DOHH2 (cell line): ENCODE measurements at regions not wholly inside any gene's neighbourhood (a gene's known extent, or its start where the extent isn't known, plus 50 kb on each side); places are given as distances from the start of the nearest gene placed in this dataset.

Source experiments
- H3F3A ChIP-seq: fragments of 200-600 bp; sonication (generic), shearing (Covaris generic); 2 replicates; pipeline ENCODE4 v1.6.0; 2016; ENCODE audit warnings: antibody characterized with exemption, mild to moderate bottlenecking; ENCODE audit not compliant: control insufficient read depth, insufficient read depth
- H3K27ac ChIP-seq: fragments of 200-600 bp; sonication (generic); 2 replicates; pipeline ENCODE4 v1.5.1; 2014; ENCODE audit warnings: low read depth, mild to moderate bottlenecking, low read length, moderate library complexity
- H3K27me3 ChIP-seq: fragments of 200-600 bp; sonication (generic); 2 replicates; pipeline ENCODE4 v1.6.1; 2014; ENCODE audit warnings: mild to moderate bottlenecking, low read length, mixed read lengths; ENCODE audit not compliant: control insufficient read depth
- H3K36me3 ChIP-seq: fragments of 200-600 bp; sonication (generic); 2 replicates; pipeline ENCODE4 v1.6.1; 2014; ENCODE audit warnings: mild to moderate bottlenecking, low read length, moderate library complexity, mixed read lengths; ENCODE audit not compliant: control insufficient read depth
- H3K4me1 ChIP-seq: fragments of 200-600 bp; sonication (generic); 2 replicates; pipeline ENCODE4 v1.6.1; 2014; ENCODE audit warnings: mild to moderate bottlenecking, low read length, mixed read lengths; ENCODE audit not compliant: control insufficient read depth
- H3K4me2 ChIP-seq: fragments of 200-600 bp; sonication (generic); 2 replicates; pipeline ENCODE4 v1.6.0; 2014; ENCODE audit warnings: mild to moderate bottlenecking, low read length, moderate library complexity
- H3K4me3 ChIP-seq: fragments of 200-600 bp; sonication (generic); 2 replicates; pipeline ENCODE4 v1.5.1; 2014; ENCODE audit warnings: mild to moderate bottlenecking, low read length, mixed read lengths
- H3K79me2 ChIP-seq: fragments of 200-600 bp; sonication (generic); 2 replicates; pipeline ENCODE4 v1.6.1; 2014; ENCODE audit warnings: mild to moderate bottlenecking, low read length, mixed read lengths; ENCODE audit not compliant: control insufficient read depth
- H3K9me2 ChIP-seq: fragments of 200-600 bp; sonication (generic); replicated peaks from 2 replicates; pipeline ENCODE4 v1.6.1; 2014; ENCODE audit warnings: mild to moderate bottlenecking, low read length, mixed read lengths; ENCODE audit not compliant: control insufficient read depth
- H3K9me3 ChIP-seq: fragments of 200-600 bp; sonication (generic); 2 replicates; pipeline ENCODE4 v1.6.1; 2014; ENCODE audit warnings: antibody characterized with exemption, low read length, mixed read lengths; ENCODE audit not compliant: control insufficient read depth, insufficient read depth
- H4K20me1 ChIP-seq: fragments of 200-600 bp; sonication (generic); 2 replicates; pipeline ENCODE4 v1.6.0; 2014; ENCODE audit warnings: low read depth, mild to moderate bottlenecking, antibody characterized with exemption, low read length, moderate library complexity; ENCODE audit not compliant: control insufficient read depth, insufficient read depth
- EZH2phosphoT487 ChIP-seq: fragments of 200-600 bp; sonication (generic); IDR thresholded peaks from 2 replicates; pipeline ENCODE4 v1.6.1; 2017; ENCODE audit warnings: borderline replicate concordance, mild to moderate bottlenecking, antibody characterized with exemption, low read length, moderate library complexity, mixed read lengths
- TF ChIP-seq, protein P1 (sequence below): fragments of 200-600 bp; sonication (generic); IDR thresholded peaks from one replicate; pipeline ENCODE4 v1.5.1; 2014; ENCODE audit warnings: antibody characterized with exemption, mild to moderate bottlenecking, low read depth, low read length; ENCODE audit not compliant: poor library complexity, severe bottlenecking

GRCh38 chr2:226396541-226396940, 403.1 kb downstream of the IRS1 start:
- Histone ChIP-seq H3K27me3 (no peaks in the 10 kb centered on the region), H3K27ac (no peak overlapping the region), H3K9me3 (no peaks in the 10 kb centered on the region), H3K4me3 (no peak overlapping the region), H4K20me1 (no peaks in the 10 kb centered on the region), H3K79me2 (no peaks in the 10 kb centered on the region), H3K9me2 (no peaks in the 10 kb centered on the region; the same call in 1 of the 2 replicates), H3K4me2 (no peak overlapping the region), H3K36me3 (no peaks in the 10 kb centered on the region), H3K4me1 (no peaks in the 10 kb centered on the region), H3F3A (no peaks in the 10 kb centered on the region)
- TF ChIP-seq EZH2phosphoT487 = no peak
- TF ChIP-seq, protein P1, sequence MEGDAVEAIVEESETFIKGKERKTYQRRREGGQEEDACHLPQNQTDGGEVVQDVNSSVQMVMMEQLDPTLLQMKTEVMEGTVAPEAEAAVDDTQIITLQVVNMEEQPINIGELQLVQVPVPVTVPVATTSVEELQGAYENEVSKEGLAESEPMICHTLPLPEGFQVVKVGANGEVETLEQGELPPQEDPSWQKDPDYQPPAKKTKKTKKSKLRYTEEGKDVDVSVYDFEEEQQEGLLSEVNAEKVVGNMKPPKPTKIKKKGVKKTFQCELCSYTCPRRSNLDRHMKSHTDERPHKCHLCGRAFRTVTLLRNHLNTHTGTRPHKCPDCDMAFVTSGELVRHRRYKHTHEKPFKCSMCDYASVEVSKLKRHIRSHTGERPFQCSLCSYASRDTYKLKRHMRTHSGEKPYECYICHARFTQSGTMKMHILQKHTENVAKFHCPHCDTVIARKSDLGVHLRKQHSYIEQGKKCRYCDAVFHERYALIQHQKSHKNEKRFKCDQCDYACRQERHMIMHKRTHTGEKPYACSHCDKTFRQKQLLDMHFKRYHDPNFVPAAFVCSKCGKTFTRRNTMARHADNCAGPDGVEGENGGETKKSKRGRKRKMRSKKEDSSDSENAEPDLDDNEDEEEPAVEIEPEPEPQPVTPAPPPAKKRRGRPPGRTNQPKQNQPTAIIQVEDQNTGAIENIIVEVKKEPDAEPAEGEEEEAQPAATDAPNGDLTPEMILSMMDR = no peak

DNA sequence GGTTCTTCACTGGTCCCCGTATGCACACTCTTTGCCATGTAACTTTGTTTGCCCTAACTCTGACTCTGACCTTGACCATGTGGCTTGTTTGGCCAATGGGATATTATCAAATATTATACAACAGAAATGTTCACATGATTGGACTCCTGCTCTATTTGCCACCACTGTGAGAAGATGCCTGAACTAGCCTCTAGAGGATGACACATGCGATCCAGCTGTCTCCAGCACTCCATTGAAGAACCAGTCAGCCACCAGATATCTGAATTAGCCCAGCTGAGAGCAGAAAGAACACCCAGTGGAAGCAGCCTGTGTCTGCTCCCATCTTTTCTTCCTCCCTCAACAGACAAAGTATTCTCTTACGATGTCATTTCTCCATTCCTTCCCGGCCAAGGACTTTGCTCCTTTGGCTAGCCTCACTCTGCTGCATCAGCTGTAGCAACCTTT, 412.1 kb downstream of the IRS1 start:
- H3K36me3 ChIP-seq = no peaks in the 10 kb centered on the region
- no peaks in the 10 kb centered on the region for H3F3A ChIP-seq
- no peaks in the 10 kb centered on the region for H3K9me3 ChIP-seq
- no peaks in the 10 kb centered on the region for H3K79me2 ChIP-seq
- H3K4me1 ChIP-seq = no peaks in the 10 kb centered on the region
- H3K27ac ChIP-seq = no peak overlapping the region
- H4K20me1 ChIP-seq = no peaks in the 10 kb centered on the region
- TF ChIP-seq, protein P1 = no peak
- no peak for TF ChIP-seq EZH2phosphoT487
- no peak overlapping the region for H3K4me2 ChIP-seq
- no peak overlapping the region for H3K4me3 ChIP-seq
- no peaks in the 10 kb centered on the region for H3K27me3 ChIP-seq
- no peaks in the 10 kb centered on the region for H3K9me2 ChIP-seq

DNA sequence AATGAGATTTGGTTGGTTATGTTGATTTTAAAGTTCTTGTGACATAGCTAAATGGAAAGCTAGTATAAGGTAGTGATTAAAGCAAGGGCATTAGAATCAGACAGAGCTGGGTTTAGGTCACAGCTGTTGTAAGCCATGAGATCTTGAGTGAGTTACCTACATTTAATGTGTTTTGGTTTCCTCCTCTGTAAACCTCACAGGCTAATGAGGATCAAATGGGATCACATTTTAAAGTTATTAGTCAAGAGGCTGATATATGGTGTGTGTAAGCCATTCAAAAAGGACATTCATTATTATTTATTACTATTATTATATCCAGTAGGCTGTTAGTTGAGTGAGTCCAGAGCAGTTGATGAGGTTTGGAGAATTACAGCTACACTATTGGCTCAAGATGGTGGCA, 416.2 kb downstream of the IRS1 start:
- Histone ChIP-seq H3K36me3 (no peaks in the 10 kb centered on the region), H3K9me3 (no peaks in the 10 kb centered on the region), H3K4me3 (no peak overlapping the region), H3K4me1 (no peaks in the 10 kb centered on the region), H3K79me2 (no peaks in the 10 kb centered on the region), H3F3A (no peaks in the 10 kb centered on the region), H3K27ac (no peak overlapping the region), H3K4me2 (no peak overlapping the region), H3K9me2 (no peaks in the 10 kb centered on the region), H4K20me1 (no peaks in the 10 kb centered on the region), H3K27me3 (no peaks in the 10 kb centered on the region)
- TF ChIP-seq EZH2phosphoT487 = no peak
- TF ChIP-seq, protein P1 = no peak
